ENCODE measurements at regions not wholly inside any gene's neighbourhood (a gene's known extent, or its start where the extent isn't known, plus 50 kb on each side); places are given as distances from the start of the nearest gene placed in this dataset.

GRCh38 chr4:185889585-185889984, 77.6 kb upstream of the SORBS2 start:
- no peak for TF ChIP-seq CTCF (IDR thresholded peaks at IDR 0.05; ENCODE audit: borderline replicate concordance, control extremely low read depth, extremely low read depth, insufficient read depth, missing control alignments)
- in situ Hi-C loops (cut with MboI; ENCODE audit: low sequenced_read_pairs, unreplicated experiment) = no loop called here
- DNase-seq (ENCODE audit: low spot score) = no peak

DNA sequence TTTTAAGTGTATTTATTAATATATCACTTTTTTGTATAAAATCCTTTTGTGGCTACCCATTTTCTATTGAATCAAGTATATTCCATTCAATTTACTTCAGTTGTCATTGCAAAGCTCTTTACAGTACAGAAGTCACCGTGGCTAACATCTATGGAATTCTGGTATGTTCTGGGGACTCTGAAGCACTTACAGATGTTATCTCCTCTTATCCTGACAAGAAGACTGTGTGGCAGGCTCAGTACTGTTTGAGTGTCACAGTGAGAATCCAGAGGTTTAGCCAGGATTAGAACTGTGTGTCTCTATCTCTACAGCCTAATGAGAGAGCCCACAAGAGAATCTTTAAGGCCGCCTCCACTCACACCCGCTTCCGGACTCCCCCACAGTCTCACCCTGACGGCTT, 78.2 kb upstream of the SORBS2 start:
- no peak for TF ChIP-seq CTCF (IDR thresholded peaks at IDR 0.05; ENCODE audit: borderline replicate concordance, control extremely low read depth, extremely low read depth, insufficient read depth, missing control alignments)

DNA sequence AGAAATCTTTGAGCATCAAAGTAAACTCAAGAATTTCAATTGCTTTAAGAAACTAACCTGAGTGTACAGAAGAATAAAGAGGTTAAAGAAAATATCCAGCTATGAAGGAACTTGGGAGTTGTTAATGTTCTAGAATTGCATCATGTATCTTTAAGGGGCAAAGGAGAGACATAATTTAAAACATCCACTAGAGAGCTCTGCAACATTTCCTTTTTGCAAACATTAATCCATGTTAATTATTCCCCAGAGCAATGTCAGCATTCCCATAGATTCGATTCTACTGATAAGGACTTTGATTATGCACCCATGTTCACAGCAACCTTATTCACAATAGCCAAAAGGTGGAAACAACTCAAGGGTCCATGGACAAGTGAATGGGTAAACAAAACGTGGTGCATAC, 80.2 kb upstream of the SORBS2 start:
- no peak for TF ChIP-seq CTCF (IDR thresholded peaks at IDR 0.05; ENCODE audit: borderline replicate concordance, control extremely low read depth, extremely low read depth, insufficient read depth, missing control alignments)
- in situ Hi-C loops (cut with MboI; ENCODE audit: low sequenced_read_pairs, unreplicated experiment) = no loop called here
- DNase-seq (ENCODE audit: low spot score) = no peak

More for the DNA sequence above, 78.2 kb upstream of the SORBS2 start:
- in situ Hi-C loops (cut with MboI; ENCODE audit: low sequenced_read_pairs, unreplicated experiment) = no loop called here
- no peak for DNase-seq (ENCODE audit: low spot score)

DNA sequence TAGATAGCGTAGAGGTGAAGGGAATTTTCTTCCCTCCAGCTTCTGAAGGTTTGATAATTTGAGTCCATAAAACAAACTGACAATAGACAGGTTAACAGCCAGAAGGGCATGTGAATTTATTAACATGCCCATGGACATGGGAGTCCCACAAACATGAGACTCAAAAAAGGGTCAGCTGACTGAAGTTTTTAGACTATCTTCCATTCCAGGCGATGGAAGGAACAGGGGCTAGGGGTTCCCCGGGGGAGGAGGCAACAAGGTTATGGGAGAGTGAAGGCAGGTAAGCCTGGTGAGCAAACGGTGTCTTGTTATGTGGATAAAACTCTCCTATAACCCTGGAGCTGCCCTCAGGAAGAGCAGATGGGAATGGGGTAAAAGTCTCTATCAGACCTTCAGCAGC, 81.5 kb upstream of the SORBS2 start:
- TF ChIP-seq CTCF (IDR thresholded peaks at IDR 0.05; ENCODE audit: borderline replicate concordance, control extremely low read depth, extremely low read depth, insufficient read depth, missing control alignments) = no peak
- in situ Hi-C loops (cut with MboI; ENCODE audit: low sequenced_read_pairs, unreplicated experiment) = no loop called here
- DNase-seq (ENCODE audit: low spot score) = no peak

- no peak for DNase-seq (ENCODE audit: low spot score)
- no peak for TF ChIP-seq CTCF (IDR thresholded peaks at IDR 0.05; ENCODE audit: borderline replicate concordance, control extremely low read depth, extremely low read depth, insufficient read depth, missing control alignments)
- in situ Hi-C loops (cut with MboI; ENCODE audit: low sequenced_read_pairs, unreplicated experiment) = no loop called here
Measured at GRCh38 chr4:185894481-185894880, 82.5 kb upstream of the SORBS2 start.

GRCh38 chr4:185895351-185895750, 83.4 kb upstream of the SORBS2 start:
- DNase-seq (ENCODE audit: low spot score) = no peak
- no peak for TF ChIP-seq CTCF (IDR thresholded peaks at IDR 0.05; ENCODE audit: borderline replicate concordance, control extremely low read depth, extremely low read depth, insufficient read depth, missing control alignments)

DNA sequence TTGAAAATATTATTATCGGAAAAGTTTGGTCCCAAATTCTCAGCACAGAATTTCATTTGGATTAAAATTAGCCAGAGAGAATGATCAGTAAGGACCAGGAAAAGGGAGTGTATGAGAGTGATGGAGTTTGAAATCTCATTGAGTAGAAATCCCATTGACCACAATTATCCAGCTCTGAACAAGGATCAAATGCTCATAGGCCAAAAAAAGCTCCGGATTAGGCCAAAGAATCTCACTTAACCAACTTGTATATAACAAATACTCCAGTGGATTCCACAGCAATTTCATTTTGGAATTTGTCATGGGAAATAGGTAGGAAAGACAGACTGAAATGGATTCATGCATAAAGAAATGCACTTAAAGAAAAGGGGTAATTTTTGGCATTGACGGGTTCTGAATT, 83.9 kb upstream of the SORBS2 start:
- in situ Hi-C loops (cut with MboI; ENCODE audit: low sequenced_read_pairs, unreplicated experiment) = no loop called here
- DNase-seq (ENCODE audit: low spot score) = no peak
- no peak for TF ChIP-seq CTCF (IDR thresholded peaks at IDR 0.05; ENCODE audit: borderline replicate concordance, control extremely low read depth, extremely low read depth, insufficient read depth, missing control alignments)

More at GRCh38 chr4:185895351-185895750, 83.4 kb upstream of the SORBS2 start:
- in situ Hi-C loops (cut with MboI; ENCODE audit: low sequenced_read_pairs, unreplicated experiment) = no loop called here

Data from GM13976 (cell line).